Suprapubic skin (tissue), 3 donors: ENCODE measurements at regions not wholly inside any gene's neighbourhood (a gene's known extent, or its start where the extent isn't known, plus 50 kb on each side); places are given as distances from the start of the nearest gene placed in this dataset.

Experiments
- POLR2A ChIP-seq, 2 donors: fragments of 450-650 bp; IDR thresholded peaks; one replicate each; pipeline ENCODE4 v1.6.1; 2017; ENCODE audit warnings: antibody characterized with exemption in 2 of 2, mild to moderate bottlenecking in 2 of 2, moderate library complexity in 2 of 2
- TF ChIP-seq, protein P1 (sequence below), 2 donors: fragments of 200-600 bp in 1 of 2; fragments of 450-650 bp in 1 of 2; sonication (generic) in 1 of 2; IDR thresholded peaks; one replicate each; pipeline ENCODE4 v1.5.1; 2016 to 2019; ENCODE audit warnings: antibody characterized with exemption in 2 of 2, mild to moderate bottlenecking in 1 of 2, moderate library complexity in 1 of 2

- TF ChIP-seq, protein P1, sequence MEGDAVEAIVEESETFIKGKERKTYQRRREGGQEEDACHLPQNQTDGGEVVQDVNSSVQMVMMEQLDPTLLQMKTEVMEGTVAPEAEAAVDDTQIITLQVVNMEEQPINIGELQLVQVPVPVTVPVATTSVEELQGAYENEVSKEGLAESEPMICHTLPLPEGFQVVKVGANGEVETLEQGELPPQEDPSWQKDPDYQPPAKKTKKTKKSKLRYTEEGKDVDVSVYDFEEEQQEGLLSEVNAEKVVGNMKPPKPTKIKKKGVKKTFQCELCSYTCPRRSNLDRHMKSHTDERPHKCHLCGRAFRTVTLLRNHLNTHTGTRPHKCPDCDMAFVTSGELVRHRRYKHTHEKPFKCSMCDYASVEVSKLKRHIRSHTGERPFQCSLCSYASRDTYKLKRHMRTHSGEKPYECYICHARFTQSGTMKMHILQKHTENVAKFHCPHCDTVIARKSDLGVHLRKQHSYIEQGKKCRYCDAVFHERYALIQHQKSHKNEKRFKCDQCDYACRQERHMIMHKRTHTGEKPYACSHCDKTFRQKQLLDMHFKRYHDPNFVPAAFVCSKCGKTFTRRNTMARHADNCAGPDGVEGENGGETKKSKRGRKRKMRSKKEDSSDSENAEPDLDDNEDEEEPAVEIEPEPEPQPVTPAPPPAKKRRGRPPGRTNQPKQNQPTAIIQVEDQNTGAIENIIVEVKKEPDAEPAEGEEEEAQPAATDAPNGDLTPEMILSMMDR (IDR thresholded peaks at IDR 0.05): no peak
- no peak for TF ChIP-seq POLR2A (IDR thresholded peaks at IDR 0.05)
Measured at GRCh38 chr11:19537803-19538453, 174.7 kb upstream of the NAV2 start.
